Bronchial epithelial cell (primary cell): ENCODE measurements at regions not wholly inside any gene's neighbourhood (a gene's known extent, or its start where the extent isn't known, plus 50 kb on each side); places are given as distances from the start of the nearest gene placed in this dataset.
"Not testable (repeated sequence)": the region's sequence is repeated elsewhere in the genome, so short reads cannot be mapped to it uniquely, and the experiment has no call there.

Source experiments
- DNase-seq: peaks from one replicate; pipeline ENCODE4 v3.0.0-alpha.2; 2010; ENCODE audit warnings: low read depth
- FAIRE-seq: peaks from 2 replicates; lab custom pipeline; 2011; peaks lifted over from hg19 to GRCh38; lab: Jason Lieb, UNC
- H3K27me3 ChIP-seq: 2 replicates; pipeline ENCODE4 v1.5.1; 2011; ENCODE audit warnings: low read length; ENCODE audit not compliant: control insufficient read depth, insufficient read depth
- H3K36me3 ChIP-seq: 2 replicates; pipeline ENCODE4 v1.5.1; 2011; ENCODE audit warnings: low read length; ENCODE audit not compliant: control insufficient read depth, insufficient read depth
- H3K4me3 ChIP-seq: 2 replicates; pipeline ENCODE4 v1.5.1; 2011; ENCODE audit warnings: mild to moderate bottlenecking, low read depth, low read length, control low read depth
- CTCF ChIP-seq: IDR thresholded peaks from 2 replicates; pipeline ENCODE4 v1.5.1; 2011; ENCODE audit warnings: mild to moderate bottlenecking, moderate library complexity, low read length, control low read depth, inconsistent platforms; ENCODE audit not compliant: insufficient read depth, severe bottlenecking

- no peaks in the 10 kb centered on the region for H3K27me3 ChIP-seq
- DNase-seq (no peak), FAIRE-seq (no peak)
- no peaks in the 10 kb centered on the region for H3K36me3 ChIP-seq
- H3K4me3 ChIP-seq, result no peak overlapping the region
- no peak for TF ChIP-seq CTCF
These were observed 155.2 kb upstream of the GK2 start for GRCh38 chr4:79563219-79563618.

- no peaks in the 10 kb centered on the region for H3K36me3 ChIP-seq
- H3K27me3 ChIP-seq, result no peaks in the 10 kb centered on the region
- FAIRE-seq, result no peak
- no peak for DNase-seq
- no peak for TF ChIP-seq CTCF
- H3K4me3 ChIP-seq, result no peak overlapping the region
These were observed 153.7 kb upstream of the GK2 start for GRCh38 chr4:79561751-79562150.

- DNase-seq, H3K36me3 ChIP-seq, H3K27me3 ChIP-seq, H3K4me3 ChIP-seq, FAIRE-seq: not testable (repeated sequence)
These were observed 151.4 kb upstream of the GK2 start for GRCh38 chr4:79559398-79559797.

- FAIRE-seq, result no peak
- Histone ChIP-seq H3K27me3 (no peaks in the 10 kb centered on the region), H3K36me3 (no peaks in the 10 kb centered on the region), H3K4me3 (no peak overlapping the region)
- DNase-seq, result no peak
- no peak for TF ChIP-seq CTCF
These were observed 144.3 kb upstream of the GK2 start for GRCh38 chr4:79552311-79552710.

GRCh38 chr4:79551555-79551954 lies 143.5 kb upstream of the GK2 start:
- FAIRE-seq (no peak), DNase-seq (no peak)
- Histone ChIP-seq H3K27me3 (no peaks in the 10 kb centered on the region), H3K4me3 (no peak overlapping the region), H3K36me3 (no peaks in the 10 kb centered on the region)
- TF ChIP-seq CTCF, result no peak

GRCh38 chr4:79547851-79548250 lies 139.8 kb upstream of the GK2 start:
- no peak overlapping the region for H3K4me3 ChIP-seq
- FAIRE-seq (no peak), DNase-seq (no peak)
- no peak for TF ChIP-seq CTCF
- no peaks in the 10 kb centered on the region for H3K27me3 ChIP-seq
- H3K36me3 ChIP-seq, result no peaks in the 10 kb centered on the region

- not testable (repeated sequence) for H3K27me3 ChIP-seq, DNase-seq, FAIRE-seq, H3K4me3 ChIP-seq, H3K36me3 ChIP-seq
These were observed 137.3 kb upstream of the GK2 start for GRCh38 chr4:79545292-79545691.
